ENCODE measurements at regions not wholly inside any gene's neighbourhood (a gene's known extent, or its start where the extent isn't known, plus 50 kb on each side); places are given as distances from the start of the nearest gene placed in this dataset.

DNA sequence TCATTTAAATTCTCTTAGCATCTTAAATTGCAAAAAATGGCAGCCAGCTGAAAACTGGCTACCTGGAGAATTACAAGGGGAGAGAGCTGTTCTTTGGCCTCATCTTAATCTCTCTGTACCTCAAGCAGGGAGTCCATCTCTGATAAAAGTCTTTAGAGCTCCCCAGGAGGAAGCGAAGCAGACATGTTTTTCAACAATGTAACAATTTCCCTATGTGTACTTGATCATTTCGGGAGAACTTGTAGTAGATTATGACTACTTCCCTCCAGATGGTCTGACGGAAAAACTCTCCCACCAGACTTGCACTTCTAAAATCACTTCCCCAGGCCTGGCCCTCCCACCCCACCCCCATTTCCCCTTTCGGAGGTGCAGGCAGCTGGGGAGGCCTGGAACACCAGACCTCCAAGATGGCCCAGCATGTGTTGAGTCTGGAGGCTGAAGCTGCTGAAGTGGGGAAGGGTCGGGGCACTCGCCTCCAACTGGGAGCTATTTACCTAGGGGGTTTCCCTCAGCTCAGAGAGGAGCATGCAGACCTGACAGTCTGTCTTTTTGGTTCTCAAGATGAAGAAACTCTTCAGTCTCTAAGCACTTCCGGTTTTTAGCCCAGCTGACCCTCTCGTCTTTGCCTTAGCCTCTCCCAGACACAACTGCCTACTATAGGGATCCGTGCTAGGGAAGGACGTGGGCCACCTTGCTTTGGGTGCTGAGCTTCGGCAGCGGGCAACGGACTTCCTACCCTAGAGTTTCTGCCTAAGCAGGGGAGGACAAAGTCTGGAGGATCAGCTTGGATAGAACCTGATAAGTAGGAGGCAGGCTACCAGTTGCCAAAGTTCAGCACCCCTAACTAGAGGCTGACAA, 164.0 kb upstream of the TBL1XR1 start:
- TF ChIP-seq SIN3A (IDR thresholded peaks at IDR 0.05; ENCODE audit: borderline replicate concordance, insufficient read depth, low read length) (no peak), TAF1 (IDR thresholded peaks at IDR 0.05; ENCODE audit: borderline replicate concordance, insufficient read depth, low read length) (no peak), POLR2AphosphoS5 (IDR thresholded peaks at IDR 0.05; ENCODE audit: low read depth, low read length) (no peak), FOXP2 (optimal IDR thresholded peaks at IDR 0.05; ENCODE audit: borderline replicate concordance, extremely low read depth, extremely low read length, insufficient read depth) (no peak)
- TF ChIP-seq, protein P1, sequence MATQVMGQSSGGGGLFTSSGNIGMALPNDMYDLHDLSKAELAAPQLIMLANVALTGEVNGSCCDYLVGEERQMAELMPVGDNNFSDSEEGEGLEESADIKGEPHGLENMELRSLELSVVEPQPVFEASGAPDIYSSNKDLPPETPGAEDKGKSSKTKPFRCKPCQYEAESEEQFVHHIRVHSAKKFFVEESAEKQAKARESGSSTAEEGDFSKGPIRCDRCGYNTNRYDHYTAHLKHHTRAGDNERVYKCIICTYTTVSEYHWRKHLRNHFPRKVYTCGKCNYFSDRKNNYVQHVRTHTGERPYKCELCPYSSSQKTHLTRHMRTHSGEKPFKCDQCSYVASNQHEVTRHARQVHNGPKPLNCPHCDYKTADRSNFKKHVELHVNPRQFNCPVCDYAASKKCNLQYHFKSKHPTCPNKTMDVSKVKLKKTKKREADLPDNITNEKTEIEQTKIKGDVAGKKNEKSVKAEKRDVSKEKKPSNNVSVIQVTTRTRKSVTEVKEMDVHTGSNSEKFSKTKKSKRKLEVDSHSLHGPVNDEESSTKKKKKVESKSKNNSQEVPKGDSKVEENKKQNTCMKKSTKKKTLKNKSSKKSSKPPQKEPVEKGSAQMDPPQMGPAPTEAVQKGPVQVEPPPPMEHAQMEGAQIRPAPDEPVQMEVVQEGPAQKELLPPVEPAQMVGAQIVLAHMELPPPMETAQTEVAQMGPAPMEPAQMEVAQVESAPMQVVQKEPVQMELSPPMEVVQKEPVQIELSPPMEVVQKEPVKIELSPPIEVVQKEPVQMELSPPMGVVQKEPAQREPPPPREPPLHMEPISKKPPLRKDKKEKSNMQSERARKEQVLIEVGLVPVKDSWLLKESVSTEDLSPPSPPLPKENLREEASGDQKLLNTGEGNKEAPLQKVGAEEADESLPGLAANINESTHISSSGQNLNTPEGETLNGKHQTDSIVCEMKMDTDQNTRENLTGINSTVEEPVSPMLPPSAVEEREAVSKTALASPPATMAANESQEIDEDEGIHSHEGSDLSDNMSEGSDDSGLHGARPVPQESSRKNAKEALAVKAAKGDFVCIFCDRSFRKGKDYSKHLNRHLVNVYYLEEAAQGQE (IDR thresholded peaks at IDR 0.05; ENCODE audit: insufficient read depth in 1 of 2, low read depth in 2 of 2, low read length in 2 of 2), result no peak

DNA sequence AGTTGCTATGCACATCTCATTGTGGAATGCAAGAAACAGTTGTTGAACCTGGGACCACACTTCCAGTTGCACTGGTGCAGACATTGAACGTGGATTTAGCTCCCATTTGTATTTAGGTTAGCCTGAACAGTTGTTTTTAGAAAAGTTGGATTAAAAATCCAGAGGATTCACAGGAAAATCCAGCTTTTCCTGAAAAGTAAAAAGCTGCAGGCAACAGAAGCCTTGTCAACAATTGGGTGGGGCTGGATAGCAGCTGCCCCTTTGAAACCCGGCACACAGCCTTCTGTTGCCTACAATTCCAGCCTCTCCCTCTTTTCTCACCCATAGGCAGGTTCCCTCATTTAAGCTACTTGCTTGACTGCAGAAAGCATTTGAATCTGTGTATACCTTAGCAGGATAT, 165.3 kb upstream of the TBL1XR1 start:
- TF ChIP-seq SIN3A (IDR thresholded peaks at IDR 0.05; ENCODE audit: borderline replicate concordance, insufficient read depth, low read length) (no peak), FOXP2 (optimal IDR thresholded peaks at IDR 0.05; ENCODE audit: borderline replicate concordance, extremely low read depth, extremely low read length, insufficient read depth) (no peak), TAF1 (IDR thresholded peaks at IDR 0.05; ENCODE audit: borderline replicate concordance, insufficient read depth, low read length) (no peak), POLR2AphosphoS5 (IDR thresholded peaks at IDR 0.05; ENCODE audit: low read depth, low read length) (no peak)
- TF ChIP-seq, protein P1 (IDR thresholded peaks at IDR 0.05; ENCODE audit: insufficient read depth in 1 of 2, low read depth in 2 of 2, low read length in 2 of 2), result no peak

DNA sequence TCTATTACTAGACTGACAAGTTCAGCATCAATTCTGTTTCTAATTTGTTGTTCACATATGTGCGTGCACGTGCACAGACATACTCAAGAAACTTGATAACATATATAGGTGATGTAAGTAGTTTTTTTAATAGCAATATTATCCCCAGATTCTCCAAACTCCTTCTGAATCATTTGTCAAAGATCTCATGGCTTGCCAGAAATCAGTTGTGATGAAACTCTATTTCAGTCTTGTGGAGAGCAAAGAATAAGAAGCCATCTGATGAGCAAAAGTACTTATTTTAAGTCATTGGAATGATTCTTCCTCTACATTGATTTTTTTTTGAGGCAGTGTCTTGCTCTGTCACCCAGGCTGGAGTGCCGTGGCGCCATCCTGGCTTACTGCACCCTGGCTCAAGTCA, 167.0 kb upstream of the TBL1XR1 start:
- TF ChIP-seq, protein P1 (IDR thresholded peaks at IDR 0.05; ENCODE audit: insufficient read depth in 1 of 2, low read depth in 2 of 2, low read length in 2 of 2), result no peak
- TF ChIP-seq POLR2AphosphoS5 (IDR thresholded peaks at IDR 0.05; ENCODE audit: low read depth, low read length) (no peak), TAF1 (IDR thresholded peaks at IDR 0.05; ENCODE audit: borderline replicate concordance, insufficient read depth, low read length) (no peak), FOXP2 (optimal IDR thresholded peaks at IDR 0.05; ENCODE audit: borderline replicate concordance, extremely low read depth, extremely low read length, insufficient read depth) (no peak), SIN3A (IDR thresholded peaks at IDR 0.05; ENCODE audit: borderline replicate concordance, insufficient read depth, low read length) (no peak)

DNA sequence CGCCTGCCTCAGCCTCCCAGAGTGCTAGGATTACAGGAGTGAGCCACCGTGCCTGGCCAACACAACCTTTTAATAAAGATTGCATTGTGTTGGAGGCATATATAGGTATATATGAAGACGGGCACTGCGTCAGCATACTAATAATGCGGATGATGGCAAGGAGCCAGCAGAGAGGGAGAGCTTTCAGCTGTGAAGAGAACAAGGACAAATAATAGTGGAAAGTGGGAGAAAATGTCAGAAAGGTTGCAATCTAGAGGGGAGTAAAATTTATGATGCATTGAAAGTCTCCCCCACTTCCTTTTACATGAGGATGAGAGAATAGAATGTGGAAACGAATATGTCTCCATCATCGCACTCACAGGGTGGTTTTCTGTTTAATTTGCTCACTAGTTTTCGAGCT, 170.5 kb upstream of the TBL1XR1 start:
- TF ChIP-seq, protein P1 (IDR thresholded peaks at IDR 0.05; ENCODE audit: insufficient read depth in 1 of 2, low read depth in 2 of 2, low read length in 2 of 2), result no peak
- TF ChIP-seq POLR2AphosphoS5 (IDR thresholded peaks at IDR 0.05; ENCODE audit: low read depth, low read length) (no peak), TAF1 (IDR thresholded peaks at IDR 0.05; ENCODE audit: borderline replicate concordance, insufficient read depth, low read length) (no peak), FOXP2 (optimal IDR thresholded peaks at IDR 0.05; ENCODE audit: borderline replicate concordance, extremely low read depth, extremely low read length, insufficient read depth) (no peak), SIN3A (IDR thresholded peaks at IDR 0.05; ENCODE audit: borderline replicate concordance, insufficient read depth, low read length) (no peak)
